ENCODE measurements at regions not wholly inside any gene's neighbourhood (a gene's known extent, or its start where the extent isn't known, plus 50 kb on each side); places are given as distances from the start of the nearest gene placed in this dataset.
"Not testable (repeated sequence)": the region's sequence is repeated elsewhere in the genome, so short reads cannot be mapped to it uniquely, and the experiment has no call there.

DNA sequence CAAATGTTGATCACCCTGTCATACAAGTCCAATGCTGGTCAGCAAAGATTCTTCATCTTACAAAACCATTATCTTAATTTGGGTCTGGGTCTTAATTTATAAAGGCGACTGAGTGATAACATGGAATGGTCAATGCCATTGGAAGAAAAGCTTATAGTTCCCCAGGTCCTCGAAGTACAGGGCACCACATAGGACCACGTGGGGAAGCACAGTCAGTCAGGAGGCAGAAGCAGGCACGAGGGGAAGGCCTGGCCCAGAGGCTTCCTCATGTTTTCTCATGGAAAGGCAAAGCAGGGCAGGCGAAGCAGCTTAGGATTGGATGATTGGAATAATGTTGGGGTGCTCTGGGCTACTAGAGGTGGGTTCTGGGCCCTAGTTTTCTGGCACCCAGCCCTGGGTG, 175.7 kb downstream of the FASLG start:
- no peak for DNase-seq

DNA sequence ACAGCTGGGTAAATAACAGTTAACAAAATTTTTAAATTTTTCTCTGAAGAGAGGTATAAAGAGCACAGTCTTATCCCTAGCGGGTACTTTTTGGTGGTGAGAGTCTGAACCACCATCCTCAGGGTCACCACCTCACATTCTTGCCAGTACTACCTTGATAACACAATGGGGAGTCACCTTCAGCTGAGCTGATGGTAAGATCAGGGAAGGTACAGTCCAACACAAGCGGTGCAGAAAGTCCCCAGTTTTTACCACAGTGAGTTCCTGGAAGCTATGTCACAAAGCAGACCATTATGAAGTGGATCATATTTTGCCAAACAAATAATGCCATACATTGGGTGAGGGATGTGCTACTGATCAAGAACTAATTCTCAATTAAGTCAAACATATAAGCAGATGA, 176.9 kb downstream of the FASLG start:
- DNase-seq: no peak

DNA sequence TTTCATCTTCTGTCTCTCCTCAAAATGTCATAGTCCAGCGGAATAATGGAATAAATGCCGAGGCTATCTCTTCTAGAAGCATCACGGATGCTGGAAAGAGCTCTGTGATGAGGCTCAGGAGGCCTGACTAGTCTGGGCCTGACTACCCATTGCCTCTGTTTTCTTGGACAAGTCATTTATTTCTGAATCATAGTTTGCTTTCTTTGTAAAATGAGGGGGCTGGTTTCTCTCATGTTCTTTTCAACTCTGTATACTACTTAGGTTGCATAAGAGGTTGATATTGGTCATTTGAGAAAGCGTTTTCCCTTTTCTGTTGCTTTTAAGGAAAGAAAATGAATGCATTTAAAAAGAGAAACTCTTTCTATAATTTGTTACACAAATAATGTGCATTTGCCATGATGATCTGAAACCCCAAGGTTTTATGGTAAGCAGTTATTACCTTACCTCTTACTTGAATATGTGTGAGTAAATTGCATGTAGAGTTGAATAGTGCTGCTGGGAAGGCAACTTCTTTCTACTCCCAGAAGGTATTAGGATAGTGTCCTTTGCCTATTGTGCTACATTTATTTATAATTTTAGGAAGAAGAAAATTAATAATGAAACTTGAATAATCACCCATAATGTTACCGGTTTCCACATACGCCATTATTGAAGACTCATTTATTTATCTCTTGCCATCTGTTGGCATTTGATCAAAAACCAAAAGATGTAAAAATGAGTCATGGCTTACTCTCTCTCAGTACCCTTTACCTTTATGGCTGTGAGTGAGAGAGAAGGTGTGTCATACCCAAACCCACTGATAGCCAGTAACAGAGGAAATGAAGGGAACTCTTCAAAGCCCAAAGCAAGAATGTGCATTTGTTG, 179.1 kb downstream of the FASLG start:
- no peak for DNase-seq

DNA sequence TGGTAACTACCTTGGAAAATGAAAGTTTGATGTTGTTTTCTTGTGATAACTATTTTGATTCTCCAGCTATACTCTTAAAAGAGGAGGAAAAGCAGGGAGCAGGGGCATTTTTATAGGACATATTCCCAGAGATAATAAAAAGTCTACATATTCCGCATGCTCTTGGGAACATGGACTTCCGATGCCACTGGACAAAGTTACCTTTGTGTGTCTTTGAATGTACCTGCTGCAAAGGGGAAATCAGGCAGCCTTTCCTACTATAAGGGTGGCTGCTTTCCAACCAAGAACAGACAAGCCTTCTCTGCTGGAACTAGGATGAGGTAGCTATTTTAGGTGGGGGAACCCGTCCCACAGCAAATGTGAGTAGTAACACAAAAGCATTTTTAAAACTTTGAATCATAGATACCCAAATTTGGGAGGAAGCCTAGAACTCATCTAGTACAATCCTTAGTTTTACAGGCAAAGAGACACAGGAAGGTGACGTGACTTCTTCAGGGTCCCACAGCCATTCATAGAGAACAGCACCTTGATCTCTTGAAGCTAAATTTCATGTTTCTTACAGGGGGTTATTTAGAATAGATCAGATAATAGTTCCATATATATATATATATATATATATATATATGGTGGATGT, 179.9 kb downstream of the FASLG start:
- DNase-seq: no peak

DNA sequence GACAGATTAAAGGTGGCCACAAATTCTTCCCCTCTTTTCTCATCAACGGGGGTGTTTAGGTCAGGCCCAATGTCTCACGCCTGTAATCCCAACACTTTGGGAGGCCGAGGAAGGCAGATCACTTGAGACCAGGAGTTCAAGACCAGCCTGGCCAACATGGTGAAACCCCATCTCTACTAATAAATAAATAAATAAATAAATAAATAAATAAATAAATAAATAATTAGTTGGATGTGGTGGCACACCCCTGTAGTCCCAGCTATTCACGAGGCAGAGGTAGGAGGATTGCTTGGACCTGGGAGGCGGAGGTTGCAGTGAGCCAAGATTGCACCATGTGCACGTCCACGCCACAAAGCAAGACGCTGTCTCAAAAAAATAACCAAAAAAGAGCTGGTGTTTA, 180.7 kb downstream of the FASLG start:
- not testable (repeated sequence) for DNase-seq

DNA sequence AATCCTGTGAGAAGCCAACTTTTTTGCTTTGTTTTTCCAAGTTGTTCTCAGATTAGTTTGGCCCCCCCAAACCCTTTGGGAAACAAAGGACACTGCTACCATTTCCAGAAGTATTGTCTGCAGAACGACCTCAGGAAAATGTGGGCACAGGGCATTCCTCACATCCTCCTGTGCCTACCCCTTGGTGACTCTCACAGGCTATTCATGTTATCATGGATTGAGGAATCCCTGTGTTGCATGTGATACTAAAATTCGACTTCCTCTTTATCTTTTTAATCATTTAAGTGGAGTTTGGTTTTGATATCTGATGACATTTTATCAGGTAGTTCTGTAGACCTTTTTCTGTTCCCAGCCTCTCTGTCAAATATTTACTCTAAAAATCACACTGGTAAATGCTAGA, 184.5 kb downstream of the FASLG start:
- DNase-seq: no peak

DNA sequence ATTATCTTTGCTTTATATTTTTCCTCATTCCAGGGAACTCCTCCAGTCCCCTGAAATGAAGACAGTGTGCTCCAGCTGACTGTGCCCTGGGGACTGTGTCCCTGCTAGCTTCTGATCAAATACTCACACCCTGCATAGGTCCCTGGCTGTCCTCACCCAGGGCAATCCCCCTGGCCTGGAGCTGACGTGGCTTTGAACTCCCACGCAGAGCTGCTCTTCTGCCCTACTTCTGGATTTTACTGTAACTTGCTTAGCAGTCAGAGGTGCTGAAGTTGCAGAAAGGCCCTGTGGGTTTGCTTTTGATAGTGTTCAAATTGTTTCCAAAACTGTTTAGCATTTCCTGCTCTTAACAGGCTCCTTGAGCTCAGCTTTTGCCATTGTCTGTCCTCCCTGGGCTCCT, 186.5 kb downstream of the FASLG start:
- DNase-seq: no peak

DNA sequence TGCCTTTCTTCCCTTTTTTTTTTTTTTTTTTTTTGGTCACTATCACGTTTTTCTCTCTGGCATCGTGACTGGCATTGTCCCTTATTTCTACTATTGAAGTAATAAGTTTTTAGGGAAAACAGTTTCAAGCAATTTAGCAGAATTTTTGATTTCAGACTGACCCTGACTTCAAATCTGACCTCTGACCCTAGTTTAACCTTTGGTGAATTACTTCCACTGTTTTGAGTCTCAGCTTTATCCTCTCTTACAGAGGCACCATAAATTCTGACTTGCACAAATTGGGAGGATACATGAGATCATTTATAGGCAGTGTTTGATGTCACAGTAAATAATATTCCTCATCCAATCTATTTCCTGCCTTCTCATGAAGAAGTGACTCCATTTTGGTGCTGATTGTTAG, 187.0 kb downstream of the FASLG start:
- DNase-seq: no peak

DNA sequence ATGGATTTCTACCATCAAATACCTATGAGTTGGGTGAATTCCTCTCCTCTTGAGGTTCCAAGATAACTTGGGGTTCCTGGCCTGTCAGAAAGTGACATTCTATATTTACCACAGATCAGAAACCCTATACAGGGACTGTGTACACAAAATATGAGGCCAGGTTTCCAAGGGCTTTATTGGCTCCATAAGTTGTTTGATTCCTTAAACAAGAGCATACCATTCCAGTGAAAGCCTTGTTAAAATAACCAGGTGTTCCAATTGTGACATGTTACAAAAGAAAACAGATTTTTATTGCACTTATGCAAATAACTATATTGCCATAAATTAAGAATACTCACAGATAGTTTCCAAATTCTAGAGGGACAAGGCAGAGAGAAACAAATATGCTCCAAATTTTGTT, 188.9 kb downstream of the FASLG start:
- not testable (repeated sequence) for DNase-seq

DNA sequence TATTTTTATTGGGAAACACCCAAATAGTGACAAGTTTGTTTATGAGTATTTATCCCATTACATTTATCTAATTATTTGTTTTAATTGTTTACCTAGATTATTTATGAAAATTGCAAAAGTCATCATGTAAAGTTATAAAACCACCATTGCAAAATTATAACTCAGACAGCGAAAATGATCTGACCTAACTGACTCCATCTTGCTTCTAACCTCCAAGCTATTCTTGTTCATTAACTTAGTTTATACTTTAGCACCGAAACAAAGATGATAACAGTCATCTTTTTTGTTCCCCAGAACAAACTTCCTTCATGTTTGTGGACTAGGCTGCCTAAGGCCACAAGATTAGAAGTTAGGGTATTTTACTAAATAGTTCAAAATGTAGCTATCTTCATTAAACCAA, 190.8 kb downstream of the FASLG start:
- DNase-seq: no peak

DNA sequence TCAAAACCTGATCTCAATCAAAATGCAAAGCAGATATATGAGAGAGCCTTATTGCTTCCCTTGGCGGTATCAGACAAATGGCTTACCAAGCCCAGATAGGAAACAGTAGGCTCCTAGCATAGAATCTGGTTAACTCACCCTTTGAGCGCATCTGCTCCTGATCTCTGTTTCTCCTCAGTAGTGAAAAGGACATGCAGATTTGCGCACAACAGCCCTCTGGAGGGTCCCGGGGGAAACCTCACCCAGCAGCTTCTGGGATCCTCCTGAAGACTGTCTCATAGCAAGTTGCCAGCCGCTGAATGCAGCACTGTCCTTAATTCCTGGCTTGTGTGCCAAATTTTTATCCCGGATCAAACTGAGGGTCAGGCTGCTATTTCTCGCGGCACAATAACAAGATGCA, 192.2 kb downstream of the FASLG start:
- DNase-seq: no peak

DNA sequence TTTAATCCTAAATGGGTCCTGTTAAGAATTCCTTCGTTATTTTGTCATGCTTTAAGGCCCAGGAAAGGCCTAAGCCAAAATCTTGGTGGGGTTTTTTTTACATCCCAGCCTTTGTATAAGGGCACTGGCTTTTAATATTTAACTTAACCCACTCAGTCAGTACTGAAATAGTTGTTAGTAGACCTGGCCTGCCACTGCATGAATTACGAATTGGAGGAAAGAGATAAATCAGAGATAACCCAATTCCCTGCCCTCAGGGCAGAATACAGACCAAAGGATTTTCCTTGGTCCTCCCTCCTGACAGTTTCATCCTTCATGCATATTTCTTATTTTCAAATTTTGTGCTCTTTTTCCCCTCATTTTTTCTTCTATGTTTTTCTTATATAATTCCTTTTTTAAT, 193.0 kb downstream of the FASLG start:
- no peak for DNase-seq

DNA sequence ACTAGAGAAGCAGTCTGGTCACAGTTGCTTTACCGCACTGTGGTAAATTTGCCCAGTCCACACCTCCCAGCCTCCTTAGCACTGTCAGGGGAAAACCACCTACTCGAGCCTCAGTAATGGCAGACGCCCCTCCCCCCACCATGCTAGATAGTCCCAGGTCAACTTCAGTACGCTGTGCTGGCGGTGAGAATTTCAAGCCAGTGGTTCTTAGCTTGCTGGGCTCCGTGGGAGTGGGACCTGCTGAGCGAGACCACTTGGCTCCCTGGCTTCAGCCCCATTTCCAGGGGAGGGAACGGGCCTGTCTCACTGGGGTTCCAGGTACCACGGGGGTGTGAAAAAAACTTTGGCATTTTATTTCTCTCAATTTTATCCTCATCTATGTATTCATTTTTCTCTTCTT, 194.8 kb downstream of the TNFSF18 start:
- DNase-seq: not testable (repeated sequence)

DNA sequence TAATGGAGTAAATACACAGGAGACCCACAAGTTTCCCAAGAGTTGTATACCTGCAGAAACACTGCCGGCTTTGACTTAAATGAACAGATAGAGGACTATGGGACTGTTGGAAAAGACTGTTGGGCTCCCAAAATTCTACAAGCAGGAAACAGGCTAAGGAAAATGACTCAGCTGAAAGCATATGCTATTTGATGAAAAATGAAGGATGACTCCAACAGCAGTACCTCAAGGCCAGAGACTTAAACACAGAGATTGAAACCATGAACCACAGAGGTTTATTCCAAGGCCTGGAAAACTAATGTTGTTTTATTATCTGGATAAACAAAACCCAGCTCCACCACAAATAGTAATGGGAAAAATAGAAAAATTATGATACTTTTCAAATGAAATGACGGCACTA, 187.7 kb downstream of the TNFSF18 start:
- DNase-seq: no peak

DNA sequence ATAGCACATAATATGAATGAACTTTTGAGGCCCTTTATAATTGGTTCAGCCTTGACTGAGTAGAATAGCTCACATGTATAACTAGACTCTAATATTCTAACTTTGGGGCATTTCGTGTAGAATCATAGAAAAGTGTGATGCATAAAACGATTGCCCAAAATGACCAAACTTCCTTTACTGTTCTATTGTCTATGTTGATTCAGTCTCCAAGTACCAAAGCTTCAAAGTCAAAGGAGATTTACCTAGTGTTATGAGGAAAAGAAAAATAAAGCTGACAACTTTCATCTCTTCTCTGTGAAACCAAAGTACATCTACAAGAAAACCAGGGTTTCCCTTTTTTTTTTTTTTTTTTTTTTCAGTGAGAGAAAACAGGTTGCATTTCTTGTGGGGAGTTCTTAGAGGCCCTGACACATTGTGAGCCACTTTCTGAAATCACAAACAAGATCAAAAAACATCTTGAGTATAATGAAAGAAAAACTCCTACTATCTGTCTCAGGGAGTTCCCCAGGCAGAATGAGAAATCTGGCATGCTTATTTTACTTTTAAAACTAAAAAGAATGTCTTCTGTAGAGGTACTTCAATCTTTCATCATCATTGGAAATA, 183.4 kb downstream of the TNFSF18 start:
- DNase-seq: no peak

DNA sequence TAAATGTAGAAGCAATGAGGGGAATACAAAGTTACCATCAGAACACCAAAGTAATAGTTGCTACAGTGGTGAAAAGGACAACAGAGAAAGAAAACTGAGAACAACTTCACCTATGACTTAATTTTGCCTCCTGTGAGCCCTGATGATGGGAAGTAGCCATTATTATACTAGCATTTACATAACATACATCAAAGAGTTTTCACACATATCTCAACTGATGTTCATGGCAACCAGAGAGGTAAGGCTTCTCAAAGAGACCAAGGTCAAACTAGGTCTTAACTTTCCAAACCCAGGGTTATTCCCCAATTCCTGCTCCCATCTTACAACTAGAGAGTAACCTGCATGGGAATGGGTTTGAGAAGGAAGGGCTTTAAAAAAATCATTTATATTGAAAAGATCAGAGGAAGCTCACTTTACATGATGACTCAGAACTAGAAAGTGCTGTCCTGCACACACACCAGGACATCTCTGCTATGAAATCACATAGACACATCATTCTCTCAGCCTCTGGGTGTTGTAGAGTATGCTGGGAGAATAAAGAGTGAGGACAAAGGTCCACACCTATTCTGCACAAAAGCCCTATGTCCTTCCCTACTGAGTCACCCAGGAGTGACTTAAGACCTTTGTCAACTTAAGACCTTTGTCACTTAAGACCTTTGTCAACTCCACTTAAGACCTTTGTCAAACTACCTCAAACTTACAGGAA, 179.7 kb downstream of the TNFSF18 start:
- DNase-seq: no peak

DNA sequence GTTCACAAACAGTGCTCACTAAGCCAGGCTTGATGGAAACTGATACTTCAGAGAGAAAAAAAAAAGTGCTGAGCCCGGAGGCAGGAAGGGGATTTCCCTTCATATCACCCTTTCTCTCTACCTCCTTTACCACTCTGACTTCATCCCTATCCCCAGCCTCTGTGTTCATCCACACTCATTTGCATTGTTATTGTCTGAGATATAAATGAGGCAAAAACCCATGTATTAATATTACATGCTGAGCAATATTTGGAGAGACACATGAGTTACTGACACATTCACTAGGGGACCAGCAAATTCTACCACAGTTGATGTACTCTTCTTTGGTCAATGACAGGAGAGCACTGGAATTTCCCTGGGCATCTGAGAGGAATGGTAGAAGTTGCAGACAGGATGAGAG, 175.8 kb downstream of the TNFSF18 start:
- no peak for DNase-seq

DNA sequence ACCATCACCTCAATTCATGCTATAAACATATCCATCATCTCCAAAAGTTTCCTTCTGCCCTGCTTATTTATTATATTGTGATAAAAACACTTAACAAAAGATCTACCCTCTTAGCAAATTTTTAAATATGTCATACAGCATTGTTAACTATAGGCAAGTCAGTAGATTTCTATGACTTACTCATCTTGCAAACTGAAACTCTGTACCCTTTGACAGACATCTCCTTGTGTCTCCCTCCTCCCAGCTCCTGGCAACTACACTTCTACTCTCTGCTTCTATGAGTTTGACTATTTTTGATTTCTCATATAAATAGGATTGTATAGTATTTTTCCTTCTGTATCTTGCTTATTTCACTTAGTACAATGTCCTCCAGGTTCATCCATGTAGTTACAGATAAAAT, 174.8 kb downstream of the TNFSF18 start:
- no peak for DNase-seq

DNA sequence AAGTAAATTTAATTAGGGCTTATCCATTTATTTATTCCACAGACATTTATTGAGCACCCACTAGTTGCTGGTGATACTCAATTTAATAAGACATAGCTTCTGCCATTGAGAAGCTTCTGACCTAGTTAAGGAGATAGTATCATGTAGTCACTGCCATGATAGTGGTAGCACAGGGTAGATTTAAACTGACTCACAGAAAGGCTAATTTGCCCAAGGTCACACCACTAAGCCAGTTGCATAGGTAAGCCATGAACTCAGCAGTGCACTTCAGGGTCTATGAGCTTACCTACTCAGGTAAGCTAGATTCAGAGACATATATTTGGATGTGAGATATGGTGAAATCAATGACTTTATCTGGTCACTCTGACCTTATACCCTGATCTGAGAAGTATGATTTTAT, 168.4 kb downstream of the TNFSF18 start:
- no peak for DNase-seq

DNA sequence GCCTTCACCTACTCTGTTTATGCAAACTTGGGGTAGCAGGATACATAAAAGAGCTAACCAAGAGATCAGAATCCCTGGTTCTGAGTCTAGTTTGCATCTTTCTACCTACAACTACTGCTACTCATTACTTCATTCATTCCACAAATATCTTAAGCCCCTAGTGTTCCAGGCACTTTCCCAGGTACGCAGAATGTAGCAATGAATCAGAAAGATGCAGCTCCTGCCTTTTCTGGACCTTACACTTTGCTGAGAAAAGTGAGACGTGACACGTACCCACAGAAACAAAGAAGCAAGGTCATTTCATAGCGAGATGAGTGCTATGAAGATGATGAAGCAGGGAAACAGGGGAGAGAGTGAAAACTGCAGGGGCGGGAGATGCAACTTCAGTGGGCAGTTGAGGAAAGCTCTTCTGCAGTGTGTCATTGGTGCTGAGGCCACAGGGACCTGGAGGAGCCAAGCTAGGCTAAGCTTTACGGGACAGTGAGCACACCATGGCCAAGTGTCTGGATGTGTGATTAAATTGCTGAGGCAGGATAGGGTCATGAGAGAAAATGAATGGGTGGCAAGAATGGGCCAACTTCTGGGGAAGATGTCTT, 167.9 kb downstream of the TNFSF18 start:
- DNase-seq: no peak

DNA sequence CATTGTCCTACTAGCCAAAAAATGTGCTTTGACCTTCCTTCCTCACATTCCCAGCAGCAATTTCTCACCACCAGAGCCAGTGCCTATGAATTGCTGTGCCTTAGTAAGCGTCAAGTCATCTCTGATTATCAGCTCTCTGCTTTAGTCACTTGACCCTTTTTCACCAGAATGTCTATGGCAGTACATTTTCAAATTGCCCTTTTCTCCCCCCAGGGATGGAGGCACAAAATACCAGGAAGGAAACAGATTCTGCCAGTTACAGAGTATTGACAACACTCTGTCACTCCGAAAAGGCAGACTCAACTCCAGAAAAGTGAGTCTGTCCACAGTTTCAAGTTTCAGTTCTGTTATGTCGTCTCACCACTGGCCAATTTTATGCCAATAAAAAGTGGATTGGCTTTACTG, 167.4 kb downstream of the TNFSF18 start:
- DNase-seq: no peak

DNA sequence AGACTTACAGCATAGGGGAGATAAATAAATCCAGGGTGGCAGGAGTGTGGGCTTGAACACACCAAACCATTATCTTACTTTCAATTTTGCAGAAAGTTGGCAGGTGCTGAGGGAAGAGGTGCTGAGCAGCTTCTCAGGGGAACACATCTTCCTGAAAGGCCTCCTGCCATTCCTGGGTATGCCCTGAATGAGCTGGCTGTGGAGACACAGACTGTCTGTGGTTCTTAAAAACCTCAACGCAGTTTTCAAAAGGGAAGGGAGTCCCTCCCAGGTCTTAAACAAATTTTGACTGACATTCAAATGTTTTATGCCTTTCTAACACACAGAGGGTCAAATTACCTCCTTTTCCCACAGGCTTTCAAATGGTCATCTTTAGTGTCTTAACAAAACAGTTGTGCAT, 166.9 kb downstream of the TNFSF18 start:
- no peak for DNase-seq

All from anterior cingulate cortex (tissue), 58 donors.